ENCODE measurements at regions not wholly inside any gene's neighbourhood (a gene's known extent, or its start where the extent isn't known, plus 50 kb on each side); places are given as distances from the start of the nearest gene placed in this dataset.

DNA sequence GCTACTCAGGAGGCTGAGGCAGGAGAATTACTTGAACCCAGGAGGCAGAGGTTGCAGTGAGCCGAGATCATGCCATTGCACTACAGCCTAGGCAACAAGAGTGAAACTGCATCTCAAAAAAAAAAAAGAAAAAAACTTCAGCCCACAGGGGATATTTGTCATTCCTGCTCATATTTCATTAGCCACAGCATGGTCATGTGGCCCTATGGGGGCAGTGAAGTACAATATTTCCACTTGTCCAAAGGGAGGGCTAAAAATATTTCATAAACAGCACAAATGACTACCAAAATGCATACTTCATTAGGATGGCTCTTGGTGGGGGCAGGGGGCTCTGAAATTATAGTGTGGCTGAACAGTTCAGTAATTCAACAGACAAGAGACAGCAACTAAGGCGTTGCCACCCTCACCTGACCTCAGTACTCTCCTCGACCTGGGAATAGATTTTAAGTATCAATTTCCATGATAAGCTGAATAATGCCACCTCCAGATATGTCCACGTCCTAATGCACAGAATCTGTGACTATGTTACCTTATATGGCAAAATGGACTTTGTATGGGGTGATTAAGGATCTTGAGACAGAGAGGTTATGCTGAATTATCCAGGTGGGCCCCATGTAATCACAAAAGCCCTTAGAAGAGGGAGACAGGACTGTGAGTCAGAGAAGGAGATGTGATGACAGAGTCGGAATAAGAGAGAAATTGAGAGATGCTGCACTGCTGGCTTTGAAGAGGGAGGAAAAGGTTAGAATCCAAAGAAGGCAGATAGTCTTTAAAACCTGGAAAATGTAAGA is 158.2 kb upstream of the CRIM1 start:
- TF ChIP-seq POLR2AphosphoS5 (IDR thresholded peaks at IDR 0.05; ENCODE audit: low read depth, low read length) (no peak), EGR1 (IDR thresholded peaks at IDR 0.05; ENCODE audit: borderline replicate concordance, low read depth, low read length) (no peak), HDAC6 (IDR thresholded peaks at IDR 0.05; ENCODE audit: low read depth, low read length) (no peak), SP1 (IDR thresholded peaks at IDR 0.05; ENCODE audit: low read depth, low read length) (no peak), JUND (IDR thresholded peaks at IDR 0.05; ENCODE audit: low read length) (no peak), JUN (IDR thresholded peaks at IDR 0.05; ENCODE audit: low read depth, low read length) (no peak), RAD21 (IDR thresholded peaks at IDR 0.05 in 1 of 2, conservative IDR thresholded peaks at IDR 0.05 in 1 of 2; ENCODE audit: low read depth in 2 of 2, low read length in 2 of 2) (no peak), CEBPB (IDR thresholded peaks at IDR 0.05; ENCODE audit: low read depth, low read length) (no peak), CHD2 (IDR thresholded peaks at IDR 0.05; ENCODE audit: low read length) (no peak), POLR2A (IDR thresholded peaks at IDR 0.05; ENCODE audit: control extremely low read depth in 1 of 2, low read depth in 2 of 2, low read length in 2 of 2) (no peak), GTF2F1 (IDR thresholded peaks at IDR 0.05; ENCODE audit: borderline replicate concordance, low read depth, low read length) (no peak), RFX5 (IDR thresholded peaks at IDR 0.05; ENCODE audit: borderline replicate concordance, low read depth, low read length) (no peak)
- TF ChIP-seq, protein P1, sequence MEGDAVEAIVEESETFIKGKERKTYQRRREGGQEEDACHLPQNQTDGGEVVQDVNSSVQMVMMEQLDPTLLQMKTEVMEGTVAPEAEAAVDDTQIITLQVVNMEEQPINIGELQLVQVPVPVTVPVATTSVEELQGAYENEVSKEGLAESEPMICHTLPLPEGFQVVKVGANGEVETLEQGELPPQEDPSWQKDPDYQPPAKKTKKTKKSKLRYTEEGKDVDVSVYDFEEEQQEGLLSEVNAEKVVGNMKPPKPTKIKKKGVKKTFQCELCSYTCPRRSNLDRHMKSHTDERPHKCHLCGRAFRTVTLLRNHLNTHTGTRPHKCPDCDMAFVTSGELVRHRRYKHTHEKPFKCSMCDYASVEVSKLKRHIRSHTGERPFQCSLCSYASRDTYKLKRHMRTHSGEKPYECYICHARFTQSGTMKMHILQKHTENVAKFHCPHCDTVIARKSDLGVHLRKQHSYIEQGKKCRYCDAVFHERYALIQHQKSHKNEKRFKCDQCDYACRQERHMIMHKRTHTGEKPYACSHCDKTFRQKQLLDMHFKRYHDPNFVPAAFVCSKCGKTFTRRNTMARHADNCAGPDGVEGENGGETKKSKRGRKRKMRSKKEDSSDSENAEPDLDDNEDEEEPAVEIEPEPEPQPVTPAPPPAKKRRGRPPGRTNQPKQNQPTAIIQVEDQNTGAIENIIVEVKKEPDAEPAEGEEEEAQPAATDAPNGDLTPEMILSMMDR (IDR thresholded peaks at IDR 0.05; ENCODE audit: control extremely low read depth in 1 of 3, insufficient read depth in 1 of 3, low read depth in 1 of 3, low read length in 3 of 3) = no peak
- TF ChIP-seq, protein P2, sequence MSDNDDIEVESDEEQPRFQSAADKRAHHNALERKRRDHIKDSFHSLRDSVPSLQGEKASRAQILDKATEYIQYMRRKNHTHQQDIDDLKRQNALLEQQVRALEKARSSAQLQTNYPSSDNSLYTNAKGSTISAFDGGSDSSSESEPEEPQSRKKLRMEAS (IDR thresholded peaks at IDR 0.05) = no peak

All from H1 (cell line).